ENCODE measurements at regions not wholly inside any gene's neighbourhood (a gene's known extent, or its start where the extent isn't known, plus 50 kb on each side); places are given as distances from the start of the nearest gene placed in this dataset.
"Not testable (repeated sequence)": the region's sequence is repeated elsewhere in the genome, so short reads cannot be mapped to it uniquely, and the experiment has no call there.

DNA sequence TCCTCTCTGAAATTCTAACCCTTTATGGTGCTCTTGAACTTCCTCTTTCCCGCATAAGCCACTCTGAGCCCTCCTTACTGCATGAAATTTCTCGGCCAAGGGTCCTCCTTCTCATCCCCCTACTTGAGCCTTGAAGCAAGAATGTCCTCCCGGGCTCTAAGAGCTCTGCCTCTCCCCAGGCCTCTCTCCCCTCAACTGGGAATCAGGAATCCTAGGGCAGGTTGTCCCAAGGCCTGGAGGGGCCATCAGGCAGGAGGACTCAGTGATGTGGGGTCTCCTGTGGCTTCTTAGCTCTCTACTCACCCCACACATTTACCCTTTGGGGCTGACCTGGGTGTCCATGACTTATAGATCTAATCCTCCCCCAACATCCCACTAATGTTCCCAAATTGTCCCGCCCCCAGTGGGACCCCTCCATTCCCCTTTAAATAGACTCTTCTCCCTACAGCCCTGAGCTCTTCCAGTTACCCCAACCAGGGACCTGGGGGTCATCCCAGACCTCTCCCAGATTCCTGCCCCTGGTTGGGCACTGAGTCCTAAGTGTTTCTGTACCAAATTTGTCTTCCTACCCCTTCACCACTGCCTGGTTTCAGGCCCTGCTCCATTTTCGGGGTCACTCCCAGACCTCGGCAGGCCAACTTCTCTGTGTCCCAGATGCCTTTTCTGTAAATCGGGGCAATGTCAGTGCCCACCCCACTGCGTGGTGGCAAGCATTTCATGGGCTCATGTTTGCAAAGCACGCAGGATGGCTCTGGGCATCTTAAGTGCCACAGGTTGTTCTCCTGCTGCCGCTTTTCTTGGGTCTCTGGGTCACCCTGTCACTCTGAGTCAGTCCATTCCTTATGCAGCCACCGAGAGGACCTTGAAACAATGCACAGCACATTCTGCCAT is 171.2 kb downstream of the ASB1 start:
- no peak for DNase-seq (ENCODE audit: extremely low read depth, low read depth)

DNA sequence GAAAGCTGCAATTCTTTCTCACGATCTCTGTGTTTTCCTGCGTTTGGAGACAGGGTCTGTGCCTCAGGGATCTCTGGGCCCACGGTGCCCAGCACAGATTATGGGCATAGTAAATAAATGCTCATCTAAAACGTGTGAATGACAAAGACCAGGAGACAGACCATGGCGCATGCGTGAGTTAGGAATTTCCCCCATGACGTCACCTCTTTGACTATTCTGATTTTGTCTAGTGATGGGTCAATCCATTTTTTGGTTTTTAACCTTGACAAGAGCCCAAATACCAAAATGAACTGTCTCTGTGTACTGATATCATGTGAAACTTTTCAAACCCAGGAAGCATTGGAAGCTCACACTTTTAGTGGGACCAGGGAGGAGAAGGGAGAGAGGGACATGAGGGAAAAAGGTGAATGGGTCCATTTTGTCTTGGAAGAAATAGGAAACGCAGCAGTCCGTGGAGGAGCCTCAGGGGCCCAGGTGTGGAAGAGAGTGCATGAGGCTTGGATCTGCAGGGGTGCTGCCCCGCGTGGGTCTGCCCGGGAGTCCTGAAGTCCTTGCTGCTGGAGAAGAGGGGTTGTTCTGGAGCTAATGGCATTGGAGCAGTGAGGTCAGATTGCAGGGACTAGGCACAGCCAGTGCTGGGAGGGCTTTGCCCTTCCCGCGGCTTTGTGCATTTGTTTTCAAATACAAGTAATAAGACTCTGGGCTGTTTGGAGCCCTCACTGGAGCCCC is 172.2 kb downstream of the ASB1 start:
- DNase-seq (ENCODE audit: extremely low read depth, low read depth), result no peak

GRCh38 chr2:238599549-238600505 is 173.1 kb downstream of the ASB1 start:
- no peak for DNase-seq (ENCODE audit: extremely low read depth, low read depth)

GRCh38 chr2:238600506-238601432 is 174.0 kb downstream of the ASB1 start:
- DNase-seq (ENCODE audit: extremely low read depth, low read depth), result no peak

DNA sequence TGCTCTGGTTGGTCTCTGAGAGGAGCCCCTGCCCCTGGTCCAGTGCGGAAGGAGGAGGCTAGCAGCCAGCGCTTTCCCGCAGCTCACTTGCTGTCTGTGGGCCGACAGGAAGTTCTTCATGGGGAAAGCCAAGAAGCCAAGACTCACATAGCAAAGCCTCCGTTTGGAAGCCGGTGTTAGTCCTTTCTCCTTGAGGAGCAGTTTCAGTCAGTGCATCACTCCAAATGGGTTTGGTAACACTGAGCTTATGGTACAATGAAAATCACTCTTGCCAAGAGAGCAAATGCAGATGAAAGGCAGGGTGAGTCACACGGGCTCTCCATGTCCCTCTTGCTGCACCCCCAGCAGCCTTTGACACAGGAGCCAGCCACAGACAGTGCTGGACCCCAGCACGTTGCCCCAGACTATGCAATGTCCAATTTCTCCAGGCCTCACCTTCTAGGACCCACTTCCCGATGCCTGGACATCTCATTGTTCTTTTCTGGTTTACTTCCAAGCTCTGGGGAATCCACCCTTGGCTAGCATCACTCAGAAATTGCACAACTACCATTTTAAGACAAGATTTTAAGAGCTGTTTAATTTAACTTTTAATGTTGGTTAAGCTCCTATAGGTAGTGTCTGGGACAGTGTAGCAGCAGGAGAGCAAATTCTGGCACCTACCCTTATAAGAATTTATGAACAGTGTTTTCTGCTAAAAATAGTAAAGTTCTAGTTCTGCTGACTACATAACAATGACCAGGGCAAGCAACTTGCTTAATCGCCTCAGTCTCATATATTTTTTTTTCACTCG is 174.9 kb downstream of the ASB1 start:
- DNase-seq (ENCODE audit: extremely low read depth, low read depth), result no peak

DNA sequence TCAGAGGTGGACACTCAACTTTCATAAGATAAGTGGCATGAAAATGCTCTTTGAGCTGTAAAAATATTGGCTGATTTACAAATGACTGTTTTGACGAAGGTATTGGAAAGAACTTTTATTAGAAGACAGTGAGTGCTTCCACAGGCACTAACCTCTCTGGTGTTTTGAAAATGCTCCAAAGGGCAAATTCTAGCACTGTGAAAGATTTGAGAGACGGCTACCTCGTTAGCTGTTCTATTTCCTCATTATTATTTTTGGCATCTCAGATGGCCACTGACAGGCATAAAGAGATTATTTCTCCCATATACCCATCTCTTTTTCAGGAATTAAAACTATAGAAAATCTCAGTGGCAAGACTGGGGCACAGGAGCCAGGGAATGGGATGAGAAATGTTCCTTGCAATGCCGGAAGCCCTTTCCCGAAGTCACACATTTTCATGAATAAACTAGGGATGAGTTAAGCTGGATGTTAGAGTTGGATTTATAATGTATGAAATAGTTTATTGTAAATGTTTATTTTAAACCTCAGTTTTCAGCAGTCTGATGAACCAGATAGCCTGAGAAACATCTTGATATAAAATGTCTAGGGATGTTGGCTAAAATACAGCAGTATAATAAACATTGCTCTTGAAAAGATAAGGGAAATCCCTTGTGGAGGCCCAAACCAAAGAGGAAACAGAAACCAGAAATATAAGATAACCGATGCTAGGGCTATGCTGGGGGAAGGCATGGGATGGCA is 175.7 kb downstream of the ASB1 start:
- DNase-seq (ENCODE audit: extremely low read depth, low read depth), result no peak

- DNase-seq (ENCODE audit: extremely low read depth, low read depth), result no peak
Measured at GRCh38 chr2:238603596-238603995, 176.9 kb downstream of the ASB1 start.

DNA sequence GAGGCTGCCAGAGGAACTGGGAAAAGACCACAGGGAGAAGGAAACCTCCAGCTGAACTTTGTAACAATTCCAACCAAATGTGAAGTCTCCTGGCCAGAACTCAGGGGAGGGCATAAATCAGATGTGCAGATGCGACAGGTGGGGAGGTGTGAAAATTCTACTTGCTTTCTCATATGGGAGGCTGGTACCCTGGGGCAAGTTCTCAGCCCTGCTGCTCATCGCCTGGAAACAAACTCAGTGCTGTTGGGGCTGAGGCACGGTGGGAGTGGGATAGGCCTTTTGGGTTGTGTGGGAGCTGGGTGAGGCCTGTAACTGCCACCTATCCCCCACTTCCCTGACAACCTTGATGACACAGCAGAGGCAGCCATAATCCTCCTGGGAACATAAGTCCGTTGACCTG is 179.6 kb downstream of the ASB1 start:
- no peak for DNase-seq (ENCODE audit: extremely low read depth, low read depth)

DNA sequence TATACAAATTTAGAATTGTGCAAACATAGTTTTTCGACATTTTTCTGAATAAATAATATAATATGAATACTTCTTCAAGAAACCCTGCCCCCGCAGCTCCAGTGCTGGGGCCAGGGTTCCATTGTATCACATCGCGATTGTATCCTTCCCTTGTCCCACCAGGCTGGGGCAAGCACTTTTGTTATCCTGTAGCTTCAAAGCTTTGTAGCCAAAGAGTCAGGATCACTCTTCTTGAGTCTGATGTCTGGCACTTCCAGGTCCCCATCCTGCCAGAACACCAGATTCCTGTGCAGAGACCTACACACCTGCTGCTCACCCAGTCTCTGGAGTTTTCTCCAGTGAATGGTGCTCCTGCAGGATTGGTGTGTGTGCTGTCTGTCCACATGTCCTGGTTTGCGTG is 186.9 kb downstream of the ASB1 start:
- no peak for DNase-seq (ENCODE audit: extremely low read depth, low read depth)

DNA sequence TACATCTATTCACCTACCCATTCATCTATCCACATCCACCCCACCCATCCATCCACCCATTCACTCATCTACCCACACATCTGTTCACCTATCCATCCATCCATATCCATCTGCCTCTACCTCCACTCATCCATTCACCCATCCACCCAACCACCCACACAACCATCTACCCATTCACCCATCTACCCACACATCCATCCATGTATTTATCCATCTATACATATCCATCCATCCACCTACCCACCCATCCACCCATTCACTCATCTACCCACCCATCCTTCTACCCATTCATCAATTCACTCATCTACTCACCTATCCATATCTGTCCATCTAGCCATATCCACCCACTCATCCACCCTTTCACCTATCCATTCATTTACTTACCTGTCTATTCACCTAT is 187.6 kb downstream of the ASB1 start:
- no peak for DNase-seq (ENCODE audit: extremely low read depth, low read depth)

GRCh38 chr2:238615187-238615586 is 188.5 kb downstream of the ASB1 start:
- no peak for DNase-seq (ENCODE audit: extremely low read depth, low read depth)

DNA sequence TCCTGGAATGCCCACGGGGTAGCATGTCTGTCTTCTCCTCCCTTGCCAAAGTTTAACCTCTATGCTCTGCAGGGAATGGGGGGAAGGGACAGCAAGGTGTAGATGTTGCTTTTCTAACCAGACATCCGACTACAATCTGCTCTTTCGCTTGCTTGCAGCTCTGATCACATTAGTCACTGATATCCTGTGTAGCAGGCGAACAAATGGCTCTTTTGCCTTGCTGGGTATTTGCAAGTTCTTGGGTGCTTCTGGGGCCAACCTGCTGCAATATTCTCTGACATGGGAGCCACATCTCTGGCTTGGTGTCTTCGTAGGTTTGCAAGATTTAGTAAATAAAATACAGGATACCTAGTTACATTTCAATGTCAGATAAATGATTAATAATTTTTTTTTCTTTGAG is 190.0 kb downstream of the ASB1 start:
- no peak for DNase-seq (ENCODE audit: extremely low read depth, low read depth)

DNA sequence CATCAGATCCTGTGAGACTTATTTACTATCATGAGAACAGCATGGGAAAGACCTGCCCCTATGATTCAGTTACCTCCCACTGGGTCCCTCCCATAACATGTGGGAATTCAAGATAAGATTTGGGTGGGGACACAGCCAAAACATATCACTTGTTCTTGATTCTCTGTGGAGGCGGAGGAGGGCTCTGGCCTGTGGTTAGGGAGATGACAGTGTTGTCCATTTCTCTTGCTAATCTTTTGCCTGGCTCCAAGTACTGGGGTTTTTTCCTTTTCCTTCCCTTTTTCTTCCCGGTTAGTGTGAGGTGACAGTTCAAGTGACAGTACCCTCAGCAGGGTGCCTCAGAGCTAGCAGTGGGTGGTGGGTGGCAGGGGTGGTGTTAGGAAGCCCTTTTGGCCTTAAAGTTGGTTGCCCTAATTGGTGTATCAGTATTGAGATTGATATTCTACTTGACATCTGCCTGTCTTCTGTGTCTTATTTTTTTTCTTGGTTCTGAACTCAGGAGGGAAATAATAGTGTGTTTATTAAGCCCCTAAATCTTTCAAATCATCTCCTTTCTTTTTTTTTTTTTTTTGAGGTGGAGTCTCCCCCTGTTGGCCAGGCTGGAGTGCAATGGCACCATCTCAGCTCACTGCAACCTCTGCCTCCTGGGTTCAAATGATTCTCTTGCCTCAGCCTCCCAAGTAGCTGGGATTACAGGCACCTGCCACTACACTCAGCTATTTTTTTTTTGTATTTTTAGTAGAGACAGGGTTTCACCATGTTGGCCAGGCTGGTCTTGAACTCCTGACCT is 192.0 kb downstream of the ASB1 start:
- DNase-seq (ENCODE audit: extremely low read depth, low read depth), result not testable (repeated sequence)

DNA sequence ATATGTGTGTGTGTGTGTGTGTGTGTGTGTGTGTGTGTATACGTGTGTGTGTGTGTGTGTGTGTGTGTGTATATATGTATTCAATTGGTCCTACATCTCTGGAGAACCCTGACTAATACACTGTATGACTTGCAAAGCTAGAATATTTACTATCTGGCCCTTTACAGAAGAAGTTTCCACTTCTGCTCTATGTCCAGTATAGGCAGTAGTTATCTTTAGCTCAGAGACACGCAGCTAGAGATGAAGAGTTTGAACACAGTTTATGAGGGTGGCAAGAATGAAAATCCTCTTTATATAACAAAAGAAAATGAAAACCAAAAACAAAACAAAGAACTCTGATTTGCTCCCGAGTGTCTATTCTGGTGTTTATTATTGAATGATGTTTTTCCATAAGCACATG is 201.2 kb downstream of the ASB1 start:
- DNase-seq (ENCODE audit: extremely low read depth, low read depth), result no peak

DNA sequence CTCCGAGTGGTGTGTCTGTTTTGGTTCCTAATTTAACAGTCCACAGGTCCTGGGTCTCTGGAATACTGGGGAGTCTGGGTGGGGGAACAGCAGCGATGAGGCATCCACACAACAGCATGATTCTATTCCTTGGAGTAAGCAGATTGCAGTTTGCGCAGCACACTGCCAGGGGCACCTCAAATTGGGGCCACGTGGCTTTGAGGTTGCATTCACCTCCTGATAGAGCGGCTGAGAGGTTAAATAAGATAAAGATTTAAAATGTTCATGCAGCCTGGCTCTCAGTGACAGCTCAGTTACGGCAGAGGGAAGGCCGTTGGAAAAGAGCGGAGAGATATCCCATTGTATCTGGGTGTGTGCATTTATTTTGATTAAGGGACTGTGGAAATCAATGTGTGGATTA is 202.3 kb downstream of the ASB1 start:
- no peak for DNase-seq (ENCODE audit: extremely low read depth, low read depth)

DNA sequence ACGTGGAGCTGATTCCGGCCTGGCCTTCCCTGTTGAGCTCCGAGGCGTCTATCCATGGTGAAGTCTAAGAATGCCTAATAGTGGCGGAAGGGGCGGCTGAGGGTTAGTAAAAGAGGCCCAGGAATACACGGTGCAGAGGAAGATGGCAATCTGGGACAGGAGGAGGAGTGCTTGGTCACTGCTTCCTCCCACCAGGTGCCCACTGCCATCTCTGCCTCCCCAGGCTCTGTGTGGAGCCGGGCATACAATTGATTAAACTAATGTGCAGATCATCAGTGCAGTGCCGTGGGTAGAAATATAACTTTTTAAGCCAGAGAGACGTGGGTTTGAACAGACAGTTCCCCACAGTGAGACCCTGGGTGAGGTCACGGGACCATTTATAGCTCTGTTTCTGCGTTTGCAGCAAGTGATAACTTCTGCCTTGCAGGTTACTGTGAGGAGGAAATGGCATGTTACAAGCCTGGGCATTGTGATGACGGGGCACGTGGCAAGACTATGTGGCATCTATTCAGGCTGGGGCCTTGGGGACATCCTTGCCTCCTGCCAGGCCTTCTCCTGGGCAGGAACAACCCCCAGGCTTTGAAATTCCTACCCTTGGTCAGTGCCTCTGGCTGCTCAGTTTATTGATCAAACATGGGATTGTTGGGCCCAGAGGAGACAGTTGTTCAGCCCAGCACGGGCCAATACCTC is 204.9 kb downstream of the ASB1 start:
- no peak for DNase-seq (ENCODE audit: extremely low read depth, low read depth)

Data from NCI-H460 (cell line).